CD4-positive, alpha-beta T cell treated with Interleukin-6 for 4 hours (primary cell): ENCODE measurements at regions not wholly inside any gene's neighbourhood (a gene's known extent, or its start where the extent isn't known, plus 50 kb on each side); places are given as distances from the start of the nearest gene placed in this dataset.
"Not testable (repeated sequence)": the region's sequence is repeated elsewhere in the genome, so short reads cannot be mapped to it uniquely, and the experiment has no call there.

Experiments used
- DNase-seq: peaks from one replicate; pipeline ENCODE4 v3.0.0-alpha.2; 2020; ENCODE audit warnings: mixed read lengths

DNA sequence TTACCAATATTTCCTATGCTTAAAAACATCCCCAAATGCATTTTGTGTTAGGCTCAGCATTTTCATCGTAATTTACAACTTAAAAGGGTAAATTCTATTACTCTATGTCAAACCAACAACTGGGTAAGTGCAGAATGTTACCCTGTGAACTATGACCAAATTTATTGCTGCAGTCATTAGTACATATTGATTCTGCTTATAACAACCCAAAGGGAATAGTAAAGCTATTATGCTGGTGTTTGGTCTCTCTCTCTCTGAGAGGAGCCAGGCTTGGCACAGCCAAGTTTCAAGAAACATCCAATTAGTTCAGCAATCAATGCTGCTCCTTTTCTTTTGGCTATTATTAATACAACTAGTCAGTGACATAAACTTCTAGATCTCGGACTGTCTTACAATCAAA is 747.7 kb downstream of the CENPC start:
- DNase-seq = no peak

DNA sequence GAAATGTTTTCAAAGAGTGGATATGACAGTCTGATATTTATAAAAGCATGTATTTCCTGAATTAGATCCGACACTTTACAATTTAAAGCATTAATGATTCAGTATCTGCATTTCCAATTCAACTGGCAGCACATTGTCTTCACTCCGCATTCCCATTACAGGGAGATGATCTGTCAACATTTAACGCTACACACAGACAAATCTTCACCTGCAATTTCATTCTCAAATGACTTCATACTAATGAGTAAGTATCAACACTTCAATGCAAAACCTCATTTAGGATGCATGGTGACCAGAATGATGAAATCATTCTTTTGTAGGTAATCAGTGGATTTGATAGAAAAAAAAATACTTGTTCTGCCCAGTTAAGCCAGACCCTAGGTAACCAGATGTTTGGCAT is 749.6 kb downstream of the CENPC start:
- no peak for DNase-seq

GRCh38 chr4:66794390-66795034 is 750.8 kb downstream of the CENPC start:
- no peak for DNase-seq

DNA sequence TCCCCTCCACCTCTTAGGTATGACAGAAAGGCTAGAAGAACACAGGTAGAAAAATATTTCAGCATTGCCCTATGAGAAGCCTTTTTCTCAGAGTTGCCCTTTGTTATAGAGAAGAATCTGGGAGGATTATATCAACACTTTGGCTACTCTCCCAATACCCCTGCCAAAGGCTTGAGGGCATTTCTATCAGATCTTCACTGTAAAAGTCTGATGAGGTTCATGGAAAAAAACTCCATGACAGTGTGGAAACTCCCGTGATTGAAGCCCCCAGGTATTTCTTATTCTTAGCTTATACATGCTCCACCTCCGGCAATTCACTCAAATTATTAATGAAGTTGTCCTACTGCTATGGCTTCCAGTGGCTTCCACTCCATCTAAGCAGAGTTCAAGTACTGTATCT is 753.6 kb downstream of the CENPC start:
- DNase-seq = no peak

GRCh38 chr4:66785479-66785878 is 759.8 kb downstream of the CENPC start:
- DNase-seq = no peak

DNA sequence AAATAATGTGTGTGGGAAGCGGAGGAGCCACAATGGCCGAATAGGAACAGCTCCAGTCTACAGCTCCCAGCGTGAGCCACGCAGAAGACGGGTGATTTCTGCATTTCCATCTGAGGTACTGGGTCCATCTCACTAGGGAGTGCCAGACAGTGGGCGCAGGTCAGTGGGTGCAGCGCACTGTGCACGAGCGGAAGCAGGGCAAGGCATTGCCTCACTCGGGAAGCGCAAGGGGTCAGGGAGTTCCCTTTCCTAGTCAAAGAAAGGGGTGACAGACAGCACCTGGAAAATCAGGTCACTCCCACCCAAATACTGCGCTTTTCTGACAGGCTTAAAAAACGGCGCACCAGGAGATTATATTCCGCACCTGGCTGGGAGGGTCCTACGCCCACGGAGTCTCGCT is 762.6 kb downstream of the CENPC start:
- DNase-seq = not testable (repeated sequence)

DNA sequence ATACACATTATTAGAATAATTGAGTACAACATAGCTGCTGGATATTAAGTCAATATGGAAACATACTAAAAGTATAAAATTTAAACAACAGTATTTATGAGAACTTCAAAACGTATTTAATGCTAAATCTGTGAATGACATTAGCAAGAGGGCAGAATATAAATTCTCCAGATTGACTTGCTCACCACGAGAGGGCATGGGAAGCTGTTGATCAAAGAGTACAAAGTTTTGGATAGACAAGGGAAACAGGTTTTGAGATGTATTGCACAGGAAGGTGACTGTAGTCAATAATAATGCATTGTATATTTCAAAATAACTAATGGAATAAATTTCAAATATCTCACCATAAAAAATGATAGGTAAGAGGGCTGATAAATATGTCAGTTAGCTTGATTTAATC is 768.2 kb downstream of the CENPC start:
- DNase-seq = no peak

GRCh38 chr4:66769441-66769840 is 775.9 kb downstream of the CENPC start:
- no peak for DNase-seq

DNA sequence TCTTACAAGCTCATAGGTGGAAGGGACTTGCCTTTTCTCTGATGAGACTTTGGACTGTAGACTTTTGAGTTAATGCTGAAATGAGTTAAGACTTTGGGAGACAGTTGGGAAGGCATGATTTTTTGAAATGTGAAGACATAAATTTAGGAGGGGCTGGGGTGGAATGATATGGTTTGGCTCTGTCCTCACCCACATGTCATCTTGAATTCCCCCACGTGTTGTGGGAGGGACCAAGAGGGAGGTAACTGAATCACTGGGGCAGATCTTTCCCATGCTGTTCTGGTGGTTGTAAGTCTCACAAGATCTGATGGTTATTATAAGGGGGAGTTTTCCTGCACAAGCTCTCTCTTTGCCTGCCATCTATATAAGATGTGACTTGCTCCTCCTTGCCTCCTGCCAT is 777.9 kb downstream of the CENPC start:
- no peak for DNase-seq

DNA sequence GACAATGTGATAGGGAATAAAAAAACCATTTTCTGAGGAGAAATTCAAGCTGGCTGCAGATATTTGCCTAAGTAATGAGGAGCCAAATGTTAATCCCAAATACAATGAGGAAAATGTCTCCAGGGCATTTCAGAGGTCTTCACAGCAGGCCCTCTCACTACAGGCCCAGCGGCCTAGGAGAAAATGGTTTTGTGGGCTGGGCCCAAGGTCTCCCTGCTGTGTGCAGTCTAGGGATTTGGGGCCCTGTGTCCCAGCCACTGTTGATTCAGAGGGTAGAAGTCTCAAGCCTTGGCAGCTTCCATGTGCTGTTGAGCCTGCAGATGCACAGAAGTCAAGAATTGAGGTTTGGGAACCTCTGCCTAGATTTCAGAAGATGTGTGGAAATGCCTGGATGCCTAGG is 778.7 kb downstream of the CENPC start:
- no peak for DNase-seq

- DNase-seq = no peak
Measured at GRCh38 chr4:66750273-66750672, 795.0 kb downstream of the CENPC start.

- DNase-seq = not testable (repeated sequence)
Measured at GRCh38 chr4:66746918-66747317, 798.4 kb downstream of the CENPC start.

- no peak for DNase-seq
Measured at GRCh38 chr4:66741081-66741480, 804.2 kb downstream of the CENPC start.

GRCh38 chr4:66736606-66737005 is 808.7 kb downstream of the CENPC start:
- DNase-seq = no peak

DNA sequence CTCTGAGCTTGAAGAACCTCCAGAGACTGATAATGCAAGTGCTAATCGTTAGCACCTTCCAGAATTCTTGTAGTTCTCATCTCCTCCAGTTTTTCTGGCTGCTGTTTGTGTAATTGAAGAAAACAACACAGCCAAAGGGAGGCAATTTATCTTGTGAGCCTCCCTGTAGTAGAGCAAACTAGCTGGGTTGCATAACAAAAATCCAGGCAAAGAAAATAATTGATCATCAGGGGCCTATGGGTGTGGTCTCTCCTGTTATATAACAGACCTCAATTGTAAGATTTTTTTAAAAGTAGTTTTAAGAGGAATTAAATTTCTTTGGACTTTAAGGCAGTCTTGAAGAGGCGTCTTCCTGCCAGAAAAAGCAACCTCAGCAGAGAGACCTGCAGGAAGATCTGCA is 817.0 kb downstream of the CENPC start:
- no peak for DNase-seq

DNA sequence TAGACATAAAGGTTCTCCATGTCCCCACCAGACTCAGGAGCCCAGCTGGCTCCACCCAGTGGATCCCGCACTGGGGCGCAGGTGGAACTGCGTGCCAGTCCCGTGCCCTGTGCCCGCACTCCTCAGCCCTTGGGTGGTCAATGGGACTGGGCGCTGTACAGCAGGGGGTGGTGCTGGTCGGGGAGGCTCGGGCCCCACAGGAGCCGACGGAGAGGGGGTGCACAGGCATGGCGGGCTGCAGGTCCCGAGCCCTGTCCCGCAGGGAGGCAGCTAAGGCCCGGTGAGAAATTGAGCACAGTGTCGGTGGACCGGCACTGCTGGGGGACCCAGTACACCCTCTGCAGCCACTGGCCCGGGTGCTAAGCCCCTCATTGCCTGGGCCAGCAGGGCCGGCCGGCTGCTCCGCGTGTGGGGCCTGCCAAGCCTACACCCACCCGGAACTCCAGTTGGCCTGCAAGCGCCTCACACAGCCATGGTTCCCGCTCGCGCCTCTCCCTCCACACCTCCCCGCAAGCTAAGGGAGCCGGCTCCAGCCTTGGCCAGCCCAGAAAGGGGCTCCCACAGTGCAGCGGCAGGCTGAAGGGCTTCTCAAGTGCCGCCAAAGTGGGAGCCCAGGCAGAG is 832.9 kb downstream of the CENPC start:
- not testable (repeated sequence) for DNase-seq

DNA sequence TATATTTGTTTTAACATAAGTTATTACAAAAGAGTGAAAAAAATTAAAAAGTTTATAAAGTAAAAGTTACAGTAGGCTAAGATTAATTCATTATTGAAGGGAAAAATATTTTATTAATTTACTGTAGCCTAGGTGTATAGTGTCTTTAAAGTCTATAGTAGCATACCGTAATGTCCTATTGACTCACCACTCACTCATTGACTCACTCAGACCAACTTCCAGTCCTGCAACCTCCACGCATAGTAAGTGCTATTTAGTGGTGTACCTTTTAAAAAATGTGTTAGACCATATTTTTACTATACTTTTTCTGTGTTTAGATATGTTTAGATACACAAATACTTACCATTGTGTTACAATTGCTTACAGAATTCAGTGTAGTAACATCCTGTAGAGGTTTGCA is 841.1 kb downstream of the CENPC start:
- DNase-seq = no peak

DNA sequence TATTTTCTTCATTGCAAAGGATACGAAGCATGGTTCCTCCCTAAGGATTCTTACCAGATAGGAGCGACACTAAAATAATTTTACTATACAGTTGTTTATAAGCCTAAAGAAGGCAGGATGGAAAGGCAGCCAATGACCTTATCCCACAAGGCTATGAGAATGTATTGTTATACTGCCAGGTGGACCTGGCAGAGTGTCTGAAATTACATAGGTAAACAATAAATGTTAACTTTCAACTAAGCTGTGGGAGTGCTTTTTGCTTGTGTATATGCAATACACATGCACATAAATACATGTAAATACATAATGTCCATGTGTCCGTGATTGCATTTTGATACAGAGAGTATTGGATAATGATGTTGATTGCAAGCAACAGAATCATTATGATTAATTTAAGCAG is 850.6 kb downstream of the CENPC start:
- DNase-seq = no peak

DNA sequence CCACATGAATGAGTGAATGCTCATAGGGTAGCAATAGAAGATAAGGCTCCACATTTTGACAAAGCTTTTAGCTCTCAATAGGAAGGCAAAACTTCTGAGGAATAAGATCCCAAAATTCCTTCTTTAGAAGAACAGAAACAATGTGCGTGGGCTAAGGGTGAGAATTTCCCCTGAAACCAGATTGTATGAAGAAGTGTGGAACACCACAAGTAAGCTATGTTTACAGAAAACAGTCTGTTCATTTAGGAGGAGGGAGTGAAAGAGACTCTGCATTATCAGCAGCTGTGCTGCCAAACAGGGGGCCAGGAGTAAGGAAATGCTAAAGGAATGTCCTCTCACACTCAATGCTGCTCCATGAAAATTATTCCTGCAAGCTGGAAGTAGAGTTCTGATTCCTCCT is 851.6 kb downstream of the CENPC start:
- no peak for DNase-seq

DNA sequence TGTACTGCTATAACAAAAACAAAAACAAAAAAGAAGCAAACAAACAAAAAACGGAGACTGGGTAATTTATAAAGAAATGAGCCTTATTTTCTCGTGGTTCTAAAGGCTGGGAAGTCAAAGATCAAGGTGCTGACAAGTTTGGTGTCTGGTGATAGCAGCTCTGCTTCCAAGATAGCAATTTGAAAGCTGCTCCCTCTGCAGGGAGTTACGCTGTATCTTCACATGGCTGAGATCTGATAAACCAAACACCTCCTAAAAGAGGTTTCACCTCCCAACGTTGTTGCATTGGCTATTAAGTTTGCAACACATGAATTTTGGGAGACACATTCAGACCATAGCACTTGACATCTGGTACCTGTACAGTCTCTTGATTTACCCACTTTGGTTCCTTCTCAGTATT is 854.2 kb downstream of the CENPC start:
- DNase-seq = no peak

DNA sequence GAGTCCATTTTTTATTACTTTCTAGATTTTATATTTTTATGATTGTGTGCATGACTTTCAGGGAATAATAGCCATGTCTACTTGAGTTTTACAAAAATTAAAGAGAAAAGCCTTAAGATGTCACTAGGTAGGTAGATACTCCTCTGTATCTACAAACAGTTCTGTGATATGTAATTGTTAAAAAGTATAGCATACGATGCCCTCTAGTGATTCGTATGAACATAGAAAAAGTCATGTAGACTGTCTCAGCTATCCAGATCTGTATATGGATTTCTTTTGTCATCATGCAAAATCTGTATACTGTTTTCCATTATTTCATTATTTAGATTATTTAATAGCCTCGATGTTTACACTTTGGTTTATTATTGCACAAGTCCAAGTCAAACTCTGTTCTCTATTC is 856.6 kb downstream of the CENPC start:
- no peak for DNase-seq

DNA sequence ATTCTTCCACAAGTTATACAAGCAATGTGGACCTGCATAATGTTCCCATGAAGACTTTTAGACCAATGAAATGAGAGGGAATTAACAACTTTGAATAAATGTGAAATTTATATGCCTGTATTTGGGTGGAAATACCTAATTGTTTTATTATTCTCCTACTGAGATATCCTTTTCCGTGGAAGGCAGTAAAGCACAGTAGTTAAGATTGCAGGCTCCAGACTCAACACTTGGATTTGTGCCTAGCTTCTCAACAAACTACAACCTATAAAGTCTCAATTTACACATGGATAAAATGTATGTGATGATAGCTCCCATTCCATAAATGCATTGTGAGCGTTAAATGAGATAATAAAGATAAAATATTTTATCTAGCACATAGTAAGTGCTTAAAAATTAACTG is 857.8 kb downstream of the CENPC start:
- DNase-seq = no peak

DNA sequence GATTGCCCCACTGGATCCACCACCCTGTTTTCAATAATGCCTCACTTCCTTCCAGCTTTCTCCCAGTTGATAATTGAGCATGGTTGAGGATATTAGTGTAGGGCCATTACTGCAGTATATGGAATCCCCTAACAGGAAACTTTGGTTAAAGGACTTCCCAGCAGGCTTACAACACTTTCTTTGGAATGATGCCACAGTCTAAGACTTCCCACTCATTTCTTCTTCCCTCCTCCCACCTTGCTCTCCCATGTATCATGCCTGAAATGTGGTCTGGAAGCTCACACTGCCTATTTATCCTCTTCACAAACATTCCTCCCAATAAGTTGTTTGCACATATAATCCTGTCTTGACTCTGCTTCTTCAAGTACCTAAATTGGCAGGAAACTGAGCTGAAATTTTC is 863.3 kb downstream of the CENPC start:
- no peak for DNase-seq

DNA sequence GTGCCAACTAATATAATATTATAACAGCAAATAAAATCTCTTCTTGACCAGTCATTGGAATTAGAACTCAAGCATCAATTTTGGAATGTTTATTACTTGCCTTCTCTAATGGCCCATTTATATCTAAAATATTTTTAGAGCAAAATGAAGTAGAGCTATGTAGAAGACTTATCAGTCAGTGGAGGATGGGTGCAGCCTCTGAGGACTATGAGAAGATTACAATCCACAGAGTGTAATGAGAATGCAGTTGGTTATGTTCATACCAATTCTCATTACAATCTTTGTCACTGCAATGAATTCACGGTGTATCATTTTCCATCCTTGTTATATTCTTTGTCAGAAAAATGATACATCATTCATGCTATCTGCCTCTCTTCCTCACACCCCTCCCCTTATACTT is 878.1 kb downstream of the CENPC start:
- no peak for DNase-seq

- no peak for DNase-seq
Measured at GRCh38 chr4:66662620-66663019, 882.7 kb downstream of the CENPC start.
